Activated CD4-positive, CD25-positive, alpha-beta regulatory T cell treated with anti-CD3 and anti-CD28 coated beads, Interleukin-2, amount 50 U/mL, for 72 hours (primary cell): ENCODE measurements at regions not wholly inside any gene's neighbourhood (a gene's known extent, or its start where the extent isn't known, plus 50 kb on each side); places are given as distances from the start of the nearest gene placed in this dataset.
"Not testable (repeated sequence)": the region's sequence is repeated elsewhere in the genome, so short reads cannot be mapped to it uniquely, and the experiment has no call there.

Experiments used
- DNase-seq: peaks from one replicate; pipeline ENCODE4 v3.0.0; 2021

- no peak for DNase-seq
Measured at GRCh38 chr14:106187216-106187615, 660.8 kb downstream of the TMEM121 start.

DNA sequence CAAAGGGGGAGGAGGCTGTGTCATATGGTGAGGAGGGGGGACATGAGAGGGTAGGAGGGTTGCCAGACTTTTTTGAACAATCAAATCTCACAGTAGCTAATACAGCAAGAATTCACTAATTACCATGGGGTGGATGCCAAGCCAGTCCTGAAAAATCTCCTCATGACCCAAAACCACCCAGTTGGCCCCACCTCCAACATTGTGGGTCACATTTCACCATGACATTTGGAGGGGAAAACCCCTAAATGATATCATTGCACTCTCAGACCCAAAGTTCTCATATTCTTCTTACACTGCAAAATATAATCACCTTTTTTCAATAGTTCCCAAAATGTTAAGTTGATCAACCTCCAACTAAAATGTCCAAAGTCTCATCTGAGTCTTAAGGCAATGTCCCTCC, 666.3 kb downstream of the TMEM121 start:
- DNase-seq, result not testable (repeated sequence)

GRCh38 chr14:106196459-106196858, 670.1 kb downstream of the TMEM121 start:
- DNase-seq, result peak; percentile 68

- not testable (repeated sequence) for DNase-seq
Measured at GRCh38 chr14:106197264-106197663, 670.9 kb downstream of the TMEM121 start.

DNA sequence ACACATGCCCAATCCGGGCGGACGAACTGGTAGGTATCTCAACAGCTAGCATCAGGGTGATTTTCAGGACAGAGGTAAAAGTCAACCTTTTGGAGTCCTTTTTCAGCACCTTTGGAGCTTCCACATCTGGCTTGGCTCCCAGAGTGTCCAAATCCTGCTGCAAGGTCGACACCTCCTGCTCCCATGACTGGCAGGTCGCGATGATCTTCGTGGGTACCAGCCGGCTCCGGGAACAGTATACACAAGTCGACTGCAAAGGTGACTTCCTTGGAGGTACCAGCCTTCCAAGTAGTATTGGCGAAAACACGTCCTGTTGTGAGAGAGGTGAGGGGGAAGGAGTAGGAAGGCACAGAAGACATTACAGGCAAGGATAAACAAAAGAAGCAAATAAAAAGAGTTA, 672.7 kb downstream of the TMEM121 start:
- no peak for DNase-seq

- no peak for DNase-seq
Measured at GRCh38 chr14:106200541-106201315, 674.3 kb downstream of the TMEM121 start.

GRCh38 chr14:106201376-106201775, 675.0 kb downstream of the TMEM121 start:
- no peak for DNase-seq

DNA sequence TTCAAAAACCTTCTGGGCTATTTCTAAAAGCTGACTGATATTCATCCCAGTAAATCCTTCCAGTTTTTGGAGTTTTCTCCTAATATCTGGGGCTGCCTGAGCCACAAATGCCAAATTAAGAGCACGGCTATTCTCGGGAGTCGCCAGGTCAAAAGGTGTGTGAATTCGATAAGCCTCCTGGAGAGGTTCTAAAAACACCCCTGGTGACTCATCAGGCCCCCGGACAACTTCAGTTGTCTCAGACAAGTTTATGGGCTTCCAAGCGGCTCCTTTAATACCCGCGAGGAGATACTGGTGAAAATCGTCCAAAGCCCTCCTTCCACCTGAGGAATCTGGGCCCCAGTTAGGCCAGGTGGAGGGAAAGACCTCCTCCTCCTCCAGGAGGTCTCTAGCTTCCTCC, 677.1 kb downstream of the TMEM121 start:
- DNase-seq, result no peak

DNA sequence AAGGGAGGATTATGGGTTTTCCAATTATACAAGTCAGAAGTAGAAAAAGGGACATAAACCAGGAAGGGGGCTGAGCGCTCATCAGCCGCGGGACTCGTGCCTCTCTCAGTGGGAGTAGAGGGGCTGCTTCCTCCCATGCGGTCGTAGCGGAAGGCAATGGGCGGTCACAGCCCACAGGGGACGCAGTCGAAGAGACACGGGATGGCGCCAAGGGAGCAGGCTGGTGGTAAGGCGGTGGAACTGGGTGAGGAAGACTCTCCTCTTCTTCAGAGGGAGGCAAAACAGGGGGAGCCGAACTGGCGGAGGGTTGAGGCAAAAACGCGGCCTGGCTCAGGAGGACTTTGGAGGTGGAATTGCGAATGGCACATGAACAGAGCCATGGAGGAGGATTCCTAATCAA, 677.7 kb downstream of the TMEM121 start:
- no peak for DNase-seq

DNA sequence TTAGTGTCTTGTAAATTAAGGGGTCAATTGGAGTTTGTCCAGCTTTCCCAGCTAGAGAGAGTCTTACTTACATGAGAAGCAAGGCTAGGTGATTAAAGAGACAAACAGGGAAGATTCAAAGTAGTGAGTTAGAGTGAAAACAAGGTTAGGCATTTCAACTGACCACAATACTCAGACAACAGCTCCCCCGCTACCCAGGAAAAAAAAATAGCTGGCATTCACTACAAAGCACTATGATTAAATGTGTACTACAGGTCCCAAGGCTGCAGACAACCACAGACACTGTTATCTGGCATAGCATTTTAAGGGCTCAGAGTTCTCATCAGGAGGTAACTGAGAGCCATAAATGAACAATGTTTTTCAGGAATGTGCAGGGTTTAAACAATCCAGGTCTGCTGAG, 680.9 kb downstream of the TMEM121 start:
- no peak for DNase-seq

- DNase-seq, result no peak
Measured at GRCh38 chr14:106208794-106209193, 682.4 kb downstream of the TMEM121 start.

GRCh38 chr14:106209755-106210154, 683.4 kb downstream of the TMEM121 start:
- no peak for DNase-seq

- no peak for DNase-seq
Measured at GRCh38 chr14:106210650-106211049, 684.3 kb downstream of the TMEM121 start.

DNA sequence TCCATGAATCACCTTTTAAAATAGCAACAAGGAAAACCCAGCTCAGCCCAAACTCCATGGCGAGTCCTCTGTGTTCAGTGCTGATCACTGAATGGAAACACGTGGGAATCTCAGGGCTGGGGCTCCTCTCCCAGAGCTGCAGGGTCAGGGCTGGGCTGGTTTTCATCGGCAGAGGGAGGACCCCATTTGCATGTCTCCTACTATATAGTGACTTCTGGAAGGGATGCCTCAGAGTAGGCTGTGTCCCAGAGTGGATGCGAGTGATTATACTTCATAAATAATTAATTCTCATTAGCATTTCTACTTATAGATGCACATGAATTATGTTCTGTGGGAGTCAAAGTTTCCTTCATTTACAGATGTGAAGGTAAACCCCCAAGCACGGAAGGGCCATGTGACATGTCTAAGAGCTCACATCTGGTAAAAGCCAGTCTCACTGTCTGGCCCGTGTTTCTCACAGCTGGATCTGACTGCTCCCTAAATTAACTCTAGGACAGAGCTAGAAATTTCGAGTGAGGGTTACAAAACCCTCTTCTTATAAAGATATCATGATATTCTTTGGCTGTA, 685.0 kb downstream of the TMEM121 start:
- no peak for DNase-seq

DNA sequence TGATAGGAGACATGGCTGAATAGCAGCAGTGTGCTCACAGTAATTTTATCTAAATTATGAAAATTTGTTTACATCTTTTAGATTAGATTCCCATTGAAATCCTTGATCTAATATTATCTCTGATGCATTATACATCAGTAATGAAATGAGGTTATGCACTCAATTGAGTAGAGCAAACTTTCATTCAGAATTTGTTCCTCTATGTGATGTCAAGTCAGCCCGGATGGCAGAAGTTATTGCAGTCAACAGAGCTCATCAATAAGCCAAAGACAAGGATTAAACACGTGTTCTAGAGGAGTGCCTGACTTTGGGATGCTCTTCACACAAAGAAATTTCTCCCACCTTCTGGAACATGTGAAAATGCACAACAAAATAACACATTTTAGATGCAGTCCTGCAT, 688.8 kb downstream of the TMEM121 start:
- no peak for DNase-seq

- no peak for DNase-seq
Measured at GRCh38 chr14:106216679-106217078, 690.3 kb downstream of the TMEM121 start.

- DNase-seq, result no peak
Measured at GRCh38 chr14:106218174-106218573, 691.8 kb downstream of the TMEM121 start.

GRCh38 chr14:106222311-106222710, 695.9 kb downstream of the TMEM121 start:
- DNase-seq, result no peak

DNA sequence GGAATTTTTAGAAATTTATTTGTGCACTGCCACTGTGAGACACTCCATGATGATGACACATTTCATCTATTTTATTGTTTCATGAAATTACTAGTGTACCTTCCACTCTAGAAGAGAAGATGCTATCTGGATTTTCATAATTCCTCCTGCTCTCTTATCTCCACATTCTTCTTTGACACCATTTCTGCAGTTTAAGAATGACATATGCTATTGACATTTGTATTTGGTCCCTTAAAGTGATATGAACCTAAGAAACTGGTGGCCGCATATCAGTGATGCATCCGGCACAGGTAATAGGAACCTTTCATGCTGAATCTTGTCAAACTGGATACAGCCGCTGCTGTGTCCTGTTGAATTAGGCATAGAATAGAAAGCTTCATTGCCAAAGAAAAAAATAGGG, 696.3 kb downstream of the TMEM121 start:
- DNase-seq, result no peak

DNA sequence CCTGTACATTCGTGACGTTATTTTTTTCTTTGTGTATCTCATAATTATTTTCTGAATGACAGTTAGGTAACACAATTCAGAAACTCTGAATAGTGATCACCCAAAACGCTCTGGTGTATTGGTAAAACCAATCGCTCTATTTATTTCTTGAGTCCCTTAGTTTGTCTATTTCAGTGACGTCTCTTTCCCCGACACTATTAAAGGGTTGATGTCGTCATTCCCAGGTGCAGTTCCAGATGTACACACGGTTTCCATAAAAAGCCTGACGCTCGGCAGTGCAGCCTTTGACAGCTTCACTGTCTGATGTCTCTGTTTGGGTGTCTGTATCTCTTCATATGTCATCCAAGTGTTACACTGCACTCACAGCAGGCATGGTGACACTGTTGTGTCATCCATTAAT, 701.4 kb downstream of the TMEM121 start:
- DNase-seq, result no peak

DNA sequence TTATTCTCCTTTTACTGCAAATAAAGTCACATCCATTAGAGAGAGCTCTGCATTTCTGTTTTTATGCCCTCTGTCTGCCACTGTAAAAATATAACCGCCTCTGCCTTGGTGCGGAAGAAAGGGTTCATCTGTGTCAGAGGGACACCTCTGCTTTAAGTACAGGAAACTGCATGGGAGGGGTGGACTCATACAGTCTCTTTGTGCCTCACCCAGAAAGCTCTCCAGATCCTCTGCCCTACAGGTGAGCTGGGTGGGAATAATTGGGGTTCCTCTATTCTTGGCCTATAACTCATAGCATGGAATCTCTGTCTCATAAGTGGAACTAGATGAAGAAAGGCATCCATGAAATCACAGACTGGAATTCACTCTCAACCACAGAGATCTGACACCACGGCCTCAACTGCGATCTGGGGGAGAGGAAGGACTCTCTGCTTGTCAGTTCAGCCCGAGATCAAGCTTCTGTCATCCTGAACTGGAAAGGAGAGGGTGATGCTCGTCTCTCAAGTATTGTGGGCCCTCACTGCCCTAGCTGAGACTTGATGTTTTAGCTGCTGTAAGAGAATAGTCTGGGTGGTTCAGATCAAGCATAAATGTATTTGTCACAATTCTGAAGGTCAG, 702.3 kb downstream of the TMEM121 start:
- DNase-seq, result no peak

- no peak for DNase-seq
Measured at GRCh38 chr14:106230071-106230470, 703.7 kb downstream of the TMEM121 start.

GRCh38 chr14:106233191-106233590, 706.8 kb downstream of the TMEM121 start:
- not testable (repeated sequence) for DNase-seq

GRCh38 chr14:106234525-106235254, 708.3 kb downstream of the TMEM121 start:
- DNase-seq, result not testable (repeated sequence)
